HG03354 (cell line): ENCODE measurements at regions not wholly inside any gene's neighbourhood (a gene's known extent, or its start where the extent isn't known, plus 50 kb on each side); places are given as distances from the start of the nearest gene placed in this dataset.

ENCODE experiments used
- ATAC-seq: cut with Tn5 transposase; IDR thresholded peaks from one replicate; pipeline ENCODE4 v1.9.1; 2021; ENCODE audit warnings: mild to moderate bottlenecking; ENCODE audit not compliant: unreplicated experiment, poor library complexity, severe bottlenecking

DNA sequence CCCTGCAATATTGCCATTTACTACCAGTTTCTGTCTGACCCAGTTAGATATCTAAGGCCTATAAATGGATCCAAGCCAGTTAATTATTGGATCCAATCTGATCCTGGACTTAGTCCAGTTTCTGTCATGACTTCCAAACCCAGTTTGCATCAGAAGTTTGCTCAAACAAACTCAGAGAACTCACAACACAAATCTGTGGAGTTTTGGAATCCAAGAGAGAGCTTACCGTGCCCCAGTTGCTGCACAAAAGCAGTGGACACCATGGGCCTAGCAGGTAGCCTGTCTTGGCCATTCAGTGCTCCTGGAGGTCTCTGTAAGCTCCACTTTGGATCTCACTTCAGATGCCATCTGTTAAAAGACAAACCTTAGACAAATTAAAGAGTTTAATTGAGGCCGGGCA lies 174.5 kb downstream of the AASDH start:
- ATAC-seq = no peak

DNA sequence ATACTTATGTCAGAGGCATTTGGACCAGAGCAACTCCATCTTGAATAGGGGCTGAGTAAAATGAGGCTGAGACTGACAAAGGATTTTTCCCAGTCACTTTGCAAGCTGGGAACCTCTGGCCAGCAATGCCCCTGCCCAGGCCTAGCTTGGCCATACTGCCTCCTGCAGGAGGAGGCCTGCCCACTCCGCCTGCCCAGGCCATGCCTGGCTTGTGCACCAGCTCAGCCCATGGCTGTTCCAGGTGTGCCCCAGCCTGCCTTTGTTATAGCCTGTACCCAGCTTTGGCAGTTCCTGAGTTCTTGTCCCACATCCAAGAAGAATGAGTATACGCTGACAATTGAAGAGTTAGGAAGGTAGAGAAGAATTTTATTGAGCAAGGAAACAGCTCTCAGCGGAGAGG lies 176.1 kb downstream of the AASDH start:
- ATAC-seq = no peak

DNA sequence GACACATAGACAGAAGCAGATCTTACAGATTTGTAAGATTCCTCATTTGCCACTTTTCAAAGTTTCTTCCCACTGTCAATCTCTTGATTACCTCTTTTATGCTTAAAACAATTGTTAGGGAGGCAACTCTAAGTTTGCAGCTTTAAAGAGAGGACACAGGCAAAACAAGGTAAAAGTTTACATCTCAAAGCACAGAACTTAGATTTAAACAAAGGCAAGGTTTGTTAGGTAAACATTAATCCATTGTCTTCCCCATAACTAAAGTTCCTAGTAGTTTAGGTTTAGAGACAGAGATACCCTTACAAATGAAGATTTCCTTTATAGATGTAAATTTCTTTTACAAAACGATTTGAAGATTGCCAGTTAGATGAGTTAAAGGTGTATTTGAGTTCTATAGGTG lies 176.9 kb downstream of the AASDH start:
- no peak for ATAC-seq

DNA sequence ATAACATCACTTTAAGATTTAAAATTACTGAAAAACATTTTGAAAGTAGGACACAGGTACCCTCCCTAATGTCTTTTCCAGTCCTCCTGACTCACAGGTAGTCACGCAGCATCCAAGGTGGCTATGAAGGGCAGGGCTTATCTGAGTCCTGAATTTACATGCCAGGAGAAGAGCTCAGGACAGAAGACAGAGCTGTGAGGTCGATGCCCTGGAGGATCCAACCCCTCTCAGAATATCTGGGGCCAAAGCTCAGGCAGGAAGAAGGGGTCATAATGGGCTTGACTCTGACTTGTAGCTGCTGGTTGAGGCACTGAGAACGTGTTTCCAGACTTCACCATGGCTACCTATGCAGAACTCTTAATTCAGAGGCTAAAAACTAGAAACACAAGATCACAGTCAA lies 177.5 kb downstream of the AASDH start:
- no peak for ATAC-seq

DNA sequence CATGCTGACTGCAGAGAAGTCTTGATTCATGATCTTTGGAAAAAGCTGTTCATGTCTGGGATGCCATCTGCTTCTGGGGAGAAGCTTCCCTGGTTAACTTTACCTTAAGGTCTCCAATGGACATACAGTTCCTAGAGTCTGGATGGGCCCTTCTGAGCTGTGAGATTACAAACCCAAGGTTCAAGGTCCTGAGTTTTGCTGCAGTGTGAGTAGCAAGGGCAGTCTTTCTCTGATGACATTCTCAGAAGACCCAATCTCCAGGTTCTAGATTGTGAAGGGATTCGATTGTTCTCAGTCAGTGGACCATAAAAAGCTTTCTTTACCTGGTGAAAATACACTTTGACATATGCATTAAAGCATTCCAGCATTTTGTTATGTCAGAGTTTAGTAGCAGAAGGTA lies 179.2 kb downstream of the AASDH start:
- no peak for ATAC-seq

DNA sequence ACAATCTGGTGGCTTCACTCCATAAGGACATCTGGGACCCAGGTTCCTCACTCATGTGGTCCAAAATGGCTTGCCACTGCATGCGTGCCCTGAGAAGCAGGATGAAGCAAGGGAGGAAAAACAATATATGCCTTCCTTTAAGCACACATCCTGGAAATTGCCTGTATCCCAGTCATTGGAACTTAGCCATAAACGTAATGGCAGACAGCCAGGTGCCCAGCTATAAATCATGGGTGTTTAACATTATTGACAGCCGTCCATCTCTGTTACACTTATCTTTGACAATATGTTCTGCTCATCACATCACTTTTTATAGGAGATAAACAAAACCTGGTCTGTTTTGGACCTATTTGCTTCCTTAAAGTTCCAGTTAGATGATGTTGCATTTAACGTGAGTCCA lies 181.0 kb downstream of the AASDH start:
- no peak for ATAC-seq

DNA sequence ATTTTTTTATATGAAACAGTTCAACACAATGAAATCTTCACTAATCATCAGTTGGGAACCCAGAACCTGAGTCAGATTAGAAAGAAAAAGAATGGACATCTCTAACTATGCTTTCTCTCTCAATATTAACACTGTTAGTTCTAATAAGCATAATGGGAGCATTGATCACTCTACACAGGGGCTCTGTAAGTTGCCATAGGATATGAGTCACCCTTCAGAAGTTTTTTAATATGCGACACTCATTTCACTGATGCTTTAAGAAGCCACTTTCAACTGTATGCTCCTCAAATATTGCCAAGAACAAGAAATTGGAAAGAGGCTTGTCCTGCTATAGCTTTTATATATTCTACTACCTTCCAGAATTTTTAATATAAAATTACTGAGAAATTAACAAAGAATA lies 187.0 kb downstream of the AASDH start:
- ATAC-seq = no peak

DNA sequence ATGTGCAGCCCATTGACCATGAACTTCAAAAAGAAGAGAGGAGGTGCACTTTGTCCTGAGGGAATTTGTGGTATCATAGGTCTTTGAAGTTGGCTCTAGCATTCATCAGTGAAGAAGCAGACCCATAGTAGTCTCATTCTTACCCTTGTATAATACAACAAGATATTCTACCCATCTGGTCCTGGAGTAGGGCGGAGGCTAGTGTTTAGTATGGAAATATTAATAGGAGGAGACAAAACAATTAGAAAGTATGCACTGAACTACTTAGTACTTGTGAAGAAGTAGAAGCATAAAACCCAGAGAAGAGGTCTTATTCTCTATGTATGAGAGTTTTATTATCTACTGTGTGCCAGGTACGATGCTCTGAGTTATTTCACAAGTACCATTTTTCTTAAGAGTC lies 189.0 kb downstream of the AASDH start:
- ATAC-seq = no peak

DNA sequence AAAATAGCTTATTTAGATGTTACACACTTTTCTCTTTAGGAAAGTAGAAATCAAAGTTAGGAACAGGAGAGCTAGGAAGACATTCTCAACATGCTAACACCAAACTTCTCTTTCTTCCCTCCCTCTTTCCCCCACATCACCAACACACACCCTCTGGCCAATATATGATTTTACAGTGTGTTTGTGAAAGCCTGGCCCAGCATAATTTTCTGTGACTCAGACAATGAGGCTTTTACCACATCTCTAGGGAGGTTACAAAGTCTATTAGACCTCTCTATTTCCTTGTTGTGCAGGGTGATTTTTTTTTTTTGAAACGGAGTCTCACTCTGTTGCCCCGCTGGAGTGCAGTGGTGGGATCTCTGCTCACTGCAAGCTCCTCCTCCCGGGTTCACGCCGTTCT lies 189.9 kb downstream of the AASDH start:
- ATAC-seq = no peak

DNA sequence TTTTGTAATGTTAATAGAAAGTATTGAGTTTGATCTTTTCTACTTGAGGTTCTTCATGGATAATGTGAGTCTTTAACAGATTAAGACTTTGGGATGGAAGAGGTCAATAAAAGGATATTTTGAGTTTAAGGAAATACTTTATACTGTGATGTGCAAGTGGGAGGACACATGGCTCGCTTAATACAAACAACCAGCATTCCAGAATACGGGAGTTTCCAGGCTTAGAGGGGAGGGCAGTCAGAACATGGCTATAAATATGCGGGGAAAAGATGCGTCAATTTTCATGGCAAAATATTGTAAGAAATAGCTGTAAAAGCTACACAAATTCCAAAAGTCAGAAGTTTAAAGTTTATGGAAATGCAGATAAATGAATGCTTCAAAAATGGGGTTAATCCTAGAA lies 192.3 kb downstream of the AASDH start:
- no peak for ATAC-seq

DNA sequence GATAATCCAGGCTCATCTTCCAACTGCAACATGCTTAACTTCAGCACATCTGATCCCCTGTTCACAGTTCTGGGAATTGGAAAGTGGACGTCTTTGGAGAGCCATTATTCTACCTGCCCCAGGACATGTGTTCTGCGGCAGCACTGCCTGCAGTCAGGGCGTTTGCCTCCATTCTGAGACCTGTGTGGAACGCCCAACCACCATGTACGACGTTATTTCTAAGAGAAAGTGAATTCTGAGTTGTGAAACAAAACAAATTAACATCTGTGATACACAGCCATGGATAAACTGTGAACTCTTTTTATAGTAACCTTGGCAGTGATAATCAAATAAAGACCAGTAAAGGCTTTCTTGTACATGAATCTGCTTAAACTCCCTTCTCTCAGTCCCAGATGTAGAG lies 195.8 kb downstream of the AASDH start:
- no peak for ATAC-seq

DNA sequence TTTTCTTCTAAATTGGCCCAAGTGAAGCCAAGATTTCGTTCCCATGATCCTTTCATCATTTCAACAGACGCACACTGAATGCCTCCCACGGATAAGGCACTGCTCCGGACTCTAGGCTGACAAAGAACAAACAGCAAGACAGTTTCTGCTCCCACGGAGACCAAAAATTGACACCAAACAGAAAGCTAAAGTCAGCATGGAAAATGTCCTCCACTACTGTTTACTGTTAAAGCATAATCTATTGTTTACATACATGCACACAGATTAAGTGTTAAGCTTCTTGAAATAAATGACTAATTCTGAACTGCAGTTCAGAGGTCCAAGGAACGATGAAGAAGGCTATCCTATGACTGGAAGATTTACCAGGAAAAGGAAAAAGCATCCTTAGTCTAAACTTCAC lies 199.6 kb downstream of the AASDH start:
- ATAC-seq = no peak

DNA sequence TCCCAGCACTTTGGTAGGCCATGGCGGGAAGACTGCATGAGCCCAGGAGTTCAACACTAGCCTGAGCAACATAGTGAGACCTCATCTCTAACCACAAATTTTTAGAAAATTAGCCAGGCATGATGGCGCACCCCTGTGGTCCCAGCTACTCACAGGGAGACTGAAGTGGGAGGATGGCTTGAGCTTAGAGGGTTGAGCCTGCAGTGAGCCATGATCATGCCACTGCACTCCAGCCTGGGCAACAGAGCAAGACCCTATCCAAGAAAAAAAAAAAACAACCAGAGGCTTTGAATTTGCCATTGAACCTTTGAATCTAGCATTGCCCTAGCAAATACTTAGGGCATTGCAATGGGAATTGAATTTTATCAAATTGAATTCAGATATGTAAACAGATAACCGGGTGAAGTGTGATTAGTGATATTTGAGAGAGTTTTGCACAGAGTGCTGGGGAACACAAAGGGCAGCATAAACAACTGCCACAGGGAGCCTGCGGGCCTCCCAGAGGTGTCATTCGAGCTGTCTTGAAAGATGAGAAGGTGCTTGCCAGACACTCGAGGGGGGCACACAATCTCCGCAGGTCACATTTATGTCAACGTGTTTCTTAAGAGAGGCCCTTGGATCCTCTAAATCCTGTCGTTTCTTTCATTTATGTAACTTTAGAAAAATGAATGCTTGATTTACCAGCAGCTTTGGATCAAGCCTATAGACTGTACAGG lies 200.3 kb downstream of the AASDH start:
- no peak for ATAC-seq

DNA sequence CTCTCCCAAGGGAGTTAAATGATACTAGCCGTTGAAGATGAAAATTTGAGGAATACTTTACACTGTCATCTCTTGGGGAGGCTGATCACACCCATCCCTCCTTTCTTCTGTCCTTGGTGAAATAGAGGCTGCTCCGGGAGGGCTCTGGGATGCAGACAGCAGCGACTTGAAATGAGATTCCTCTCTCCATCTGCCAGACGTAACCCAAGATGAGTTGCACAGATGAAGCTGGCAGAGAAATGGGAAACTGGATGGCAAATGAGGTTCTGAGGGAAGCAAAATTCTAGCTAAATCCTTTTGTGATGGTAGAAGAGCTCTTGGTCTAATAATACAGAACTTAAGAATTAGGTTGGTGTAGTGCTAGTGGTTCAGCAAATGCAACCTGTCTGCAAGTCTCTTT lies 201.4 kb downstream of the AASDH start:
- no peak for ATAC-seq

DNA sequence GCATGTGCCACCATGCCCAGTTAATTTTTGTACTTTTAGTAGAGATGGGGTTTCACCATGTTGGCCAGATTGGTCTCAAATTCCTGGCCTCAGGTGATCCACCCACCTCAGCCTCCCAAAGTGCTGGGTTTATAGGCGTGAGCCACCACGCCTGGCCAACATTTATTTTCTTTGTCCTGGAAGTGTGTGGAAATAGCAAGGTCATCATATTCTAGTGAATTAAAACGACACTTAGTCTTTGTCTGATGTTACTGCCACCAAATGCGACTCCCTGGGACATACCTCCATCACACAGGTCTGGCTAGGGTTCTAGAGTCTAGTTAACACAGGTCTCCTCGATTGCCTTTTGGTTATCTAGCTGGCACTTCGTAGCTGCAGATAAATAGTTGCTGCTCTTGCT lies 203.1 kb downstream of the AASDH start:
- no peak for ATAC-seq

DNA sequence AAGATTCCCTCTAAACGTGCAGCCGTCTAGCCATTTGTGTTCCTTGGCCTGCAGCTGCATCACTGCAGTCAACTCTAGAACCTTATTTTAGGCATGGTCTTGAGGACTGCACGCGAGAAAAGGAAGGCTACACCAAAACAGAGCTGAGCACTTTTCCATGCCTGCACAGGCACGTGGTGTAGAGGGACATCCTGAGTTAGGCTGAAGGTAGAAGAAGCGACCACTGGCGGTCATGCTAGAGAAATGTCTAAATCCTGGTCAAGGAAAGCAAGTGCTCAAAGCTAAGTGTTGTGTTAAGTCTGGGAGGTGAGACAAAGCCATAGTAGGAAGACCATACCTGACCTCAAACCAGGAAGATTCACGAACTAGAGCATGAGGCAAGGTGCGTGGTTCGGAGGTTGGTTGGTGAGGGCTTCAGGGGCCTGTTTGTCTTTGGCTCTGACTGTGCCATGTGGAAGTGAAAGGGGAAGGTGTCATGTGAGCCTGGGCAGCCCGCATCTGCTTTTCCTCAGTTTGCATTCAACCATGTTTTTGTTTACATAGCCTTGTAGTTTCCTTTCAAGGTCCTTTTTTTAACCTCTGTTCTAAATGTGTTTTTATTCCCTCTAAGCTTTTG lies 203.8 kb downstream of the AASDH start:
- peak; percentile 79 for ATAC-seq

DNA sequence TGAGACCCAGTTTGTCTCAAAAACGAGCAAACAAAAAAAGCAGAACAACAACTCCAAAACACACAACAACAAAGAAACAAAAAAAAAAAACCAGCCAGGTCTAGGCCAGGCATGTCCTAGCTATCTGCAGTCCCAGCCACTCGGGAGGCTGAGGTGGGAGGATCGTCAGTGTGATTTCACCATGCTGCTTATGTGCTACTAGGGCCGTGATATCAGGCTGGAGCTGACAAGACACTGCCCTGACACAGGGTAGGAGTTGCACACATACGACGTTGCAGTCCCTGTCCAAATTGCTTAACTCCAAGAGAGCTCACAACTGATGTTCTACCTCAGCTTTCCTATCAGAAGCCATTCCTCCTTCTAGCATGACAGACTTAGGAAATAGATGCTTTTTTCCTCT lies 204.9 kb downstream of the AASDH start:
- ATAC-seq = no peak

DNA sequence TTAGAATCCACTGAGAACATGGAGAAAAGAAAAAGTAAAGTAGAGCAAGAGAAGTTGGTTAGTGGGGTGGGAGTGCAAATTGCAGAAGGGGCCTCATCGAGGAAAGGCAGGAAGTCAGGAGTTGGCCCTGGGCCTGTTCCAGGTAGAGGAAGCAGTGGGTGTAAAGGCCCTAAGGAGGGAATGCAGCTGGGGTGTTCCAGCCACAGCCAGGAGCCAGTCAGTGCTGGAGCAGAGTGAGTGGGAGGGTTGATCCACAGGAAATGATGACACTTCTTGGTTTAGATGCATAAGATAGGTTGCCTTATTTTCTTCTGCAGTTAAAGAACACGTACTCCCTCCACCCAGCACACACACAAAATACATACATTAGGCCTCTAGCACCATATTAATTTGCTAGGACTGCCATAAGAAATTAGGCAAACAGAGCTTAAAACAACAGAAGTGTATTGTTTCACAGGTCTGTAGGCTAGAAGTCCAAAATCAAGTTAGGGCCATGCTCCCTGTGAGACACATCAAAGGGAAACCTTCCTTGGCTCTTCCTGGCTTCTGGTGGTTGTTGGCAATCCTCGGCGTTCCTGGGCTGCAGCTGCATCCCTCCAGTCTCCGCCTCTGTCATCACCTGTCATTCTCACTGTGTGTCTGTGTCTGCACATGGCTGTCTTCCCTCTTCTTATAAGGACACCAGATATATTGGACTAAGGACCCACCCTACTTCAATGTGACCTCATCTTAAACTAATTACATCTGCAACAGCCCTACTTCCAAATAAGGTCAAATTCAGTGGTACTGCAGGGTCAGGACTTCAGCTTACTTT lies 205.9 kb downstream of the AASDH start:
- no peak for ATAC-seq

DNA sequence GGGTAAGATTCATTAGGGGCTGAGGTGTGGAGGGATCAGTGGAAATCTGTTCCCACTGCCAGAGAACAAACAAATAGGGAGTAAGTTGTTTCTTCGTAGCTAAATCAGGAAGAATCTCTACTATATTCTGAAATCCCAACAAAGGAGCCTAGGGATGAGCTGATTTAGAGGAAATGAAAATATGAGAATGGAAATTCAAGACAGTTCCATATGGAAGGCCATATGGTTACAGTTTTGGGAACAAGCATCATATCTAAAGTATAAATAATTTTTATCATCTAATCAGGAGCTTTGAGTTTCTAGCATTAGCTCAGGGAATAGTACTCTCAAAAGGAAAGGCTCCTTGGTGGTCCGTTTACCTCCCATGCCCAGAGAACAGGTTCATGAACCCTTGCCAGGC lies 218.2 kb downstream of the AASDH start:
- ATAC-seq = no peak

DNA sequence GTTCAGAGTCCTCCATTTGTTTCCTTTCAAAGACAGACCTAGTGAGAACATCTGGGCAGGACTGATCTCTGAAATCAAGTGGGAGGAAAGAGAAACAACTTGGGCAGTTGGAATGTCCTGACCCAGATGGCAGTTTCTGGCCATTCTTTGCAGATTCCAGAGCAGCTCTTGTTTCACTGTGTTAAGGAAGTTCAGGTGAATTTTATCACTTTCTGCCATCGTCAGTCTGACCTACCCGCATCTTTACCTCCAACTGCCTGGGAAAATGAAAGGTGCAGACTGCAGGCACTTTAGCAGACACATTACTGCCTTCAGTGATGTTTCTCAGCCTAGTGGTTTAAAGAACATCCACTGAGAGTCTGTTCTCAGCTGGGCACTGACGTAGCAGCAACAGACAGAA lies 216.2 kb downstream of the CEP135 start:
- ATAC-seq = no peak

DNA sequence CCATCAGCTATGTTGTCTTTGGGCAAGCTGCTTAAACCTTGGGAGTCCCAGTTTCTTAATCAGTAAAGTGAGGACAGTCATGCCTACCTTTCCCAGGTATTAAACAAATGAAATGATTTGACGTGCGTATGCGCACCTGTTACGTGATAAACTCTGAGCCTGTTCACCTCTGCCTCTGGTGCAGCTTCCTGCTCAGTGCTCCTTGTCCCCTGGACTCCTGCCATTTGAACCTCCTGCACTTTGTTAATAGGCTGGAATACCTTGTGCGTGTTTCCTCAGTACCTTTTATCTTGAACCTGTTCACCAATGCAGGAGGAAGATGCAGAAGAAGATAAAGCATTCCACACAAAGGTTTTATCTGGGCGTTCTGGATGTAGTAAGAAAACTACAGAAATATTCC lies 211.9 kb downstream of the CEP135 start:
- no peak for ATAC-seq
